ENCODE measurements at regions not wholly inside any gene's neighbourhood (a gene's known extent, or its start where the extent isn't known, plus 50 kb on each side); places are given as distances from the start of the nearest gene placed in this dataset.

GRCh38 chr4:14700083-14700482 is 302.2 kb upstream of the CPEB2 start:
- no peaks in the 10 kb centered on the region for H3K79me2 ChIP-seq (ENCODE audit: low read depth)
- H3K4me1 ChIP-seq (replicated peaks; ENCODE audit: insufficient read depth) = no peaks in the 10 kb centered on the region
- H3K9me3 ChIP-seq (ENCODE audit: insufficient read depth, low read depth) = no peaks in the 10 kb centered on the region
- H3K36me3 ChIP-seq (ENCODE audit: low read depth) = no peaks in the 10 kb centered on the region
- no peaks in the 10 kb centered on the region for H3K27me3 ChIP-seq (ENCODE audit: insufficient read depth, low read depth)
- no peaks in the 10 kb centered on the region for H4K20me1 ChIP-seq (ENCODE audit: insufficient read depth)
- POLR2A ChIA-PET (ENCODE audit: unreplicated experiment) = no interaction called here
- no peaks in the 10 kb centered on the region for H3K9me2 ChIP-seq (ENCODE audit: insufficient read depth)
- H3K27ac ChIP-seq = no peak overlapping the region
- intact Hi-C loops (cut with micrococcal nuclease; ENCODE audit: unreplicated experiment) = no loop called here
- no TSS peak for BruUV-seq (replicated peaks)
- CTCF ChIA-PET = no interaction called here
- no peak for TF ChIP-seq EZH2 (IDR thresholded peaks at IDR 0.05; ENCODE audit: low read depth)
- TF ChIP-seq CTCF (conservative IDR thresholded peaks at IDR 0.05) = no peak
- no peak for DNase-seq
- no peaks in the 10 kb centered on the region for H3F3A ChIP-seq (ENCODE audit: insufficient read depth, low read depth)
- no peak overlapping the region for H3K4me3 ChIP-seq
- H2AFZ ChIP-seq = no peak overlapping the region
- H3K4me2 ChIP-seq = no peak overlapping the region

- no peaks in the 10 kb centered on the region for H3K4me1 ChIP-seq (replicated peaks; ENCODE audit: insufficient read depth)
- H3K36me3 ChIP-seq (ENCODE audit: low read depth) = no peaks in the 10 kb centered on the region
- H4K20me1 ChIP-seq (ENCODE audit: insufficient read depth) = no peaks in the 10 kb centered on the region
- intact Hi-C loops (cut with micrococcal nuclease; ENCODE audit: unreplicated experiment) = no loop called here
- DNase-seq = no peak
- BruUV-seq (replicated peaks) = no TSS peak
- no peak overlapping the region for H3K27ac ChIP-seq
- H3K79me2 ChIP-seq (ENCODE audit: low read depth) = no peaks in the 10 kb centered on the region
- ChIA-PET POLR2A (ENCODE audit: unreplicated experiment) (no interaction called here), CTCF (no interaction called here)
- no peaks in the 10 kb centered on the region for H3K9me3 ChIP-seq (ENCODE audit: insufficient read depth, low read depth)
- H3K9me2 ChIP-seq (ENCODE audit: insufficient read depth) = no peaks in the 10 kb centered on the region
- H2AFZ ChIP-seq = no peak overlapping the region
- TF ChIP-seq CTCF (conservative IDR thresholded peaks at IDR 0.05) (no peak), EZH2 (IDR thresholded peaks at IDR 0.05; ENCODE audit: low read depth) (no peak)
- no peak overlapping the region for H3K4me3 ChIP-seq
- H3K4me2 ChIP-seq = no peak overlapping the region
- H3F3A ChIP-seq (ENCODE audit: insufficient read depth, low read depth) = no peaks in the 10 kb centered on the region
- H3K27me3 ChIP-seq (ENCODE audit: insufficient read depth, low read depth) = no peaks in the 10 kb centered on the region
Measured at GRCh38 chr4:14700544-14700943, 301.7 kb upstream of the CPEB2 start.

GRCh38 chr4:14701389-14701788 is 300.9 kb upstream of the CPEB2 start:
- POLR2A ChIA-PET (ENCODE audit: unreplicated experiment) = no interaction called here
- H3K4me2 ChIP-seq = no peak overlapping the region
- H3K9me3 ChIP-seq (ENCODE audit: insufficient read depth, low read depth) = no peaks in the 10 kb centered on the region
- no peak for DNase-seq
- no peaks in the 10 kb centered on the region for H3K27me3 ChIP-seq (ENCODE audit: insufficient read depth, low read depth)
- intact Hi-C loops (cut with micrococcal nuclease; ENCODE audit: unreplicated experiment) = no loop called here
- TF ChIP-seq EZH2 (IDR thresholded peaks at IDR 0.05; ENCODE audit: low read depth) (no peak), CTCF (conservative IDR thresholded peaks at IDR 0.05) (no peak)
- H3K79me2 ChIP-seq (ENCODE audit: low read depth) = no peaks in the 10 kb centered on the region
- no peak overlapping the region for H2AFZ ChIP-seq
- H3K27ac ChIP-seq = no peak overlapping the region
- H3F3A ChIP-seq (ENCODE audit: insufficient read depth, low read depth) = no peaks in the 10 kb centered on the region
- no peaks in the 10 kb centered on the region for H3K36me3 ChIP-seq (ENCODE audit: low read depth)
- no TSS peak for BruUV-seq (replicated peaks)
- CTCF ChIA-PET = no interaction called here
- no peaks in the 10 kb centered on the region for H3K4me1 ChIP-seq (replicated peaks; ENCODE audit: insufficient read depth)
- H4K20me1 ChIP-seq (ENCODE audit: insufficient read depth) = no peaks in the 10 kb centered on the region
- H3K4me3 ChIP-seq = no peak overlapping the region
- H3K9me2 ChIP-seq (ENCODE audit: insufficient read depth) = no peaks in the 10 kb centered on the region
